AG09319 (cell line): ENCODE measurements at regions not wholly inside any gene's neighbourhood (a gene's known extent, or its start where the extent isn't known, plus 50 kb on each side); places are given as distances from the start of the nearest gene placed in this dataset.

Source experiments
- DNase-seq: peaks from one replicate; pipeline ENCODE4 v3.0.0-alpha.2; 2010; ENCODE audit warnings: low read depth; ENCODE audit errors: extremely low read depth
- CTCF ChIP-seq: IDR thresholded peaks from 2 replicates; pipeline ENCODE4 v1.5.1; 2011; ENCODE audit warnings: low read depth, mild to moderate bottlenecking, inconsistent platforms, low read length, moderate library complexity

DNA sequence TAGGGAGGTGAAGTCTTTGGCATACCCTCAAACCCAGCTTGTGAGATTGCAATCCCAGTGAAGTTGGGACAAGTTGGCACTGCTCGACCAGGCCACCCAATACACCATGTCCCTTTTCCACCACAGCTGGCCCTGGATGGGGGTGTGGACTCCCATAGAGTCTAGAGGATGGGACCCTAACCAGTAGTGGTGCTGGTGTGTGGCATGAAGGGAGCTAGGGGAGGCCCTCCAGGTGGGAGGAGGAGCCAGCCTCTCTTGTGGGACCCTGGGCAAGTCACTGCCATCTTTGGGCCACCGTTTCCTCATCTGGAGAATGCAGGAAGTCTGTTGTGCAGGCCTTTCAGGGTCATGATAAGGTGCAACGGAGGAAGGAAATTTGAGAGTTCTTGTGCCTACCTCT, 1854.9 kb downstream of the TP53TG3F start:
- no peak for TF ChIP-seq CTCF
- DNase-seq = no peak

- TF ChIP-seq CTCF = no peak
Observed at GRCh38 chr16:35319536-35320192, 1860.3 kb downstream of the TP53TG3F start.

DNA sequence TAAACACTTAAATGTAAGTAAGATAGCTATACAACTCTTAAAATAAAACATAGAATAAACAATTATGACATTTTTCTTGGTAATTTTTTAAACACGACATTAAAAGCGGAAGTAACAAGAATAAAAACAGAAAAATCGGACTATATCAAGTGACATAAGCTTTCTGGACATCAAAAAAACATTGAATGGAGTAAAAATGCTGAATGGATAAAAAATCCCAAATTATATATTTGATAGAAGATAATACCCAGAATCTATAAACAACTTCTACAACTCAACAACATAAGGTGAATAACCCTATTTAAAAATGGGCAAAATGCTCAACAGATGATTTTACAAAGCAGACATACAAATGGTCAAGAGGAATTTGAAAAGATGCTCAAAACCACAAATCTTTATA, 1866.5 kb downstream of the TP53TG3F start:
- no peak for TF ChIP-seq CTCF
- DNase-seq = no peak

More at GRCh38 chr16:35319536-35320192, 1860.3 kb downstream of the TP53TG3F start:
- DNase-seq = no peak

DNA sequence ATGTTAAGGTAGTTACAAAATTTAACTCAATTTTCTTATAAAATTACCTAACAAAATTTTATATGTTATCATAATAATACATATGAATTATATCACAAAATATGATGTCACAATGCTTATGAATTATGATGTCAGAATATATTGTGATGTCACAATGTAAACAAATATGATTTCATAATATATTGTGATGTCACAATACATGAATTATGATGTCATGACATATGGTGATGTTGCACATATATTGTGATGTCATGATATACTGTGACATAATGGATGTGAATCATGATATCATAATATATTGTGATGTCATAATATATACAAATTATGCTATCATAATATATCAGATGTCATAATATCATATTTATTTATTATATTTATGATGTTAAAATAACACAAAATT, 1879.9 kb downstream of the TP53TG3F start:
- DNase-seq = no peak
- TF ChIP-seq CTCF = no peak

DNA sequence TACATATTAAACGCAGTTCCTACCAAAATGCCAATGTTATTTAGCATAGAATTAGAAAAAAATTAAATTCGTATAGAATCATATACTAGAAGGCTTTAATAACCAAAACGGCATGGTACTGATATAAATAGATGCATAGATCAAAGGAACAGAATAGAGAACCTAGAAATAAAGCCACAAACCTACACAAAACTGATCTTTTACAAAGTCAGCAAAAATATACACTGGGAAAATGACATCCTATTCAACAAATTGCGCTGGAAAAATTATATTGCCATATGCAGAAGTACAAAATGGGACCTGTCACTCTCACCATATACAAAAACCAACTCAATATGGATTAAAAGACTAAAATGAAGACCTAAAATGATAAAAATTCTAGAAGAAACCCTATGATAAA, 1882.6 kb downstream of the TP53TG3F start:
- no peak for TF ChIP-seq CTCF
- no peak for DNase-seq

GRCh38 chr16:35344012-35344762, 1884.8 kb downstream of the TP53TG3F start:
- no peak for TF ChIP-seq CTCF
- DNase-seq = no peak

GRCh38 chr16:35352431-35352830, 1893.0 kb downstream of the TP53TG3F start:
- DNase-seq = no peak
- TF ChIP-seq CTCF = no peak
